ENCODE measurements at regions not wholly inside any gene's neighbourhood (a gene's known extent, or its start where the extent isn't known, plus 50 kb on each side); places are given as distances from the start of the nearest gene placed in this dataset.

DNA sequence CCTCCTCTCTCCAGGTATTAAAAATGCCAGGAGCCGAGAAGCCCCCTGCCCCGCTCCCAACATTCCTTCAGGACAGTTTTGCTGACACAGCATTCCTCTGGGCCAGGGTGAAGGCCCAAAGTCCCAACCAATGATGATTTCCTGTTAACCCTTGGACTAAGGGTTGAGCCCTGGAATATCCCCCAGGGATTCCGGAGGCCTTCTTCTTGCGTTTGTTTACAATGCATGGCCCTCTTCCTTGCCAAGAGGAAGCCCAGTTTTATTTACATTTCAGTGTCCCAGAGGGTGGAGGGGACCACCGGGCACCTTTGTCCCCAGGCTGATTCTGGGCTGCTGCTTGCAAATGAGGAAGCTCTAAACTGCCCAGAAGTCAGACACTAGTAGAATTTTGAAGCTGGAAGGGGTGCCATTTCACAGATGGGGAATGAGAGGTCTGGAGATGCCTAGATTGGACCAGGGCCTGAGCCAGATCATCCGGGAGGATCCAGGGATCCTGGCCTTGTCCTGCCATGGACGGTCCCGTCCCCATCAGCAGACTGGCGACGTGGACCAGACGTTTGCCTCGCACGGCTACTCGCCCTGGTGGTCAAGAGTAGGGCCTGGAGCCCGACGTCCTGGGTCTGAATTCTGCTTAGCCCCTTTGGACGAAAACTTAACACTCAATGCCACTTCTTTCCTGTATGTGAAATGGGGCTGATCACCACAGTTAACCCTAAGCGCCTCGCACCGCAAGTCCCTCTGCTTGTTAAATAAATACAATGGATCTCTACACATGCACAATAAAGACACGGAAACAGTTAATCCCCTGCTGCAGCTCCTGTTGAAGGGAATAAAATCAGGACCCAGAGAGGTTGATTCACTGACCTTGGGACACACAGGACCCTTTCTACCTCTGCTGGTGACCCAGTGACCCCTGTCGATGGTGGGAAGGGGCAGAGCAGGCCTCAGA lies 55.6 kb upstream of the CIBAR2 start (continued):
- no peak for TF ChIP-seq ARID4A (CRISPR knock-in tag; IDR thresholded peaks at IDR 0.05; ENCODE audit: borderline replicate concordance)
- TF ChIP-seq HIC2 (CRISPR knock-in tag; IDR thresholded peaks at IDR 0.05; ENCODE audit: low read depth): peak; percentile 83
- no peak for TF ChIP-seq KLF13 (CRISPR knock-in tag; IDR thresholded peaks at IDR 0.05)
- TF ChIP-seq NCOA2 (CRISPR knock-in tag; IDR thresholded peaks at IDR 0.05): peak; percentile 77
- TF ChIP-seq IKZF1 (IDR thresholded peaks at IDR 0.05): no peak
- no peak for TF ChIP-seq SOX13 (IDR thresholded peaks at IDR 0.05)
- peak in 1 of 2 experiments; percentile 65; a peak in 2 of 4 replicates for TF ChIP-seq SOX13 (CRISPR knock-in tag; conservative IDR thresholded peaks at IDR 0.05 in 1 of 2, IDR thresholded peaks at IDR 0.05 in 1 of 2)
- TF ChIP-seq ZNF562 (CRISPR knock-in tag; IDR thresholded peaks at IDR 0.05; ENCODE audit: borderline replicate concordance): no peak
- TF ChIP-seq ZNF234 (CRISPR knock-in tag; conservative IDR thresholded peaks at IDR 0.05): no peak
- TF ChIP-seq ZMYM3 (CRISPR knock-in tag; IDR thresholded peaks at IDR 0.05): peak; percentile 72
- TF ChIP-seq EEA1 (CRISPR knock-in tag; IDR thresholded peaks at IDR 0.05; ENCODE audit: borderline replicate concordance): peak; percentile 66; the same call in 1 of the 2 replicates
- 0 out of 2 replicates have a peak, but pooled peaks have one; percentile 45 for TF ChIP-seq MIER2 (CRISPR knock-in tag; IDR thresholded peaks at IDR 0.05)
- TF ChIP-seq ZNF333 (CRISPR knock-in tag; IDR thresholded peaks at IDR 0.05; ENCODE audit: borderline replicate concordance): no peak; the same call in 1 of the 2 replicates
- no peak for TF ChIP-seq SNAPC5 (CRISPR knock-in tag; IDR thresholded peaks at IDR 0.05; ENCODE audit: borderline replicate concordance)
- no peak for TF ChIP-seq ZNF766 (CRISPR knock-in tag; IDR thresholded peaks at IDR 0.05; ENCODE audit: borderline replicate concordance)
- peak; percentile 60 for TF ChIP-seq ONECUT2 (CRISPR knock-in tag; IDR thresholded peaks at IDR 0.05)
